Left ventricle myocardium inferior (tissue), 1 donor: ENCODE measurements at regions not wholly inside any gene's neighbourhood (a gene's known extent, or its start where the extent isn't known, plus 50 kb on each side); places are given as distances from the start of the nearest gene placed in this dataset.

Experiments used
- DNase-seq: peaks from one replicate; pipeline ENCODE4 v3.0.0-alpha.2; 2020
- H3K27ac ChIP-seq: fragments of 200-600 bp; replicated peaks from 2 replicates; pipeline ENCODE4 v1.8.0; 2021
- H3K27me3 ChIP-seq: fragments of 200-600 bp; 2 replicates; pipeline ENCODE4 v1.8.0; 2021; ENCODE audit warnings: low read depth
- H3K36me3 ChIP-seq: fragments of 200-600 bp; 2 replicates; pipeline ENCODE4 v1.8.0; 2021
- H3K4me1 ChIP-seq: fragments of 200-600 bp; 2 replicates; pipeline ENCODE4 v1.8.0; 2021
- H3K4me3 ChIP-seq: fragments of 200-600 bp; 2 replicates; pipeline ENCODE4 v1.8.0; 2021; ENCODE audit warnings: mild to moderate bottlenecking, moderate library complexity
- H3K9me3 ChIP-seq: fragments of 200-600 bp; replicated peaks from 2 replicates; pipeline ENCODE4 v1.8.0; 2021
- intact Hi-C: fragments of 100-400 bp; cut with micrococcal nuclease; formaldehyde crosslinking; loops from one replicate; pipeline ENCODE4 v1.11.0; 2022
- TF ChIP-seq, protein P1 (sequence below): fragments of 200-600 bp; IDR thresholded peaks from 2 replicates; pipeline ENCODE4 v1.8.0; 2021; ENCODE audit warnings: antibody characterized with exemption, mild to moderate bottlenecking, borderline replicate concordance
- donor health status: DM: no; HTN: yes; CAD: no; lungs with severe emphysema.

DNA sequence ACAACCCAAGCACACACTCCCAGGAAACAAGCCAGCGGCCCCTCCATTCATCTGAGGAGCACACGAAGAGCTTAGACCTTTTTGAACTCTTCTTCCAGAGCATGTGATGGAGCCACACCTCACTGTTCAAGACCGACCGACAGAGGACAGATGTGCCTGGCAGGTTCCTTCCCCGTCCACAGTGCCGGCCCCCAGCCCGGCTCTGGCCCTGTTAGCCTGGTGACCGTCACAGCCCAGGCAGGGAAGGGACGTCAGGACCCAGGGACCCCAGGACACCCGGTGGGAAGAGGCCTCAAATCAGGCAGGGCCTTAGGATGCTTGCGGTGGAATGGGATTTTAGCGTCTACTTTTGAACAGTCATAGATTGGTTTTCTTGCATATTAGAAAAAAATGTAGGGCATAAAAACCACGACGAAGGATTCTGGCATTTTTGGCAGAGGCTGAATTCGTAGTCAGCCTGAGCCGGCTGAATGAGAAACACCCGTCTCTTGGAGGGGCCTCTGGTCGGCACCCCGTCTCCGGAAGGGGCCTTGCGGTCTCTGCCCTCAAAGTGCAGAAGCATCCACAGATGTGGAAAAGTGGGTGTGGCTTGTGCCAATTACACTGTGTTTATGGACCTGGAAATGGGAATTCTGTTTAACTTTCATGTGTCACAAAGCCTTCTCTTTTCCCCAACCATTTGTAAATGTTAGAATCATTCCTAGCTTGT lies 79.3 kb downstream of the SIK1 start:
- no peak overlapping the region for H3K4me3 ChIP-seq
- TF ChIP-seq, protein P1, sequence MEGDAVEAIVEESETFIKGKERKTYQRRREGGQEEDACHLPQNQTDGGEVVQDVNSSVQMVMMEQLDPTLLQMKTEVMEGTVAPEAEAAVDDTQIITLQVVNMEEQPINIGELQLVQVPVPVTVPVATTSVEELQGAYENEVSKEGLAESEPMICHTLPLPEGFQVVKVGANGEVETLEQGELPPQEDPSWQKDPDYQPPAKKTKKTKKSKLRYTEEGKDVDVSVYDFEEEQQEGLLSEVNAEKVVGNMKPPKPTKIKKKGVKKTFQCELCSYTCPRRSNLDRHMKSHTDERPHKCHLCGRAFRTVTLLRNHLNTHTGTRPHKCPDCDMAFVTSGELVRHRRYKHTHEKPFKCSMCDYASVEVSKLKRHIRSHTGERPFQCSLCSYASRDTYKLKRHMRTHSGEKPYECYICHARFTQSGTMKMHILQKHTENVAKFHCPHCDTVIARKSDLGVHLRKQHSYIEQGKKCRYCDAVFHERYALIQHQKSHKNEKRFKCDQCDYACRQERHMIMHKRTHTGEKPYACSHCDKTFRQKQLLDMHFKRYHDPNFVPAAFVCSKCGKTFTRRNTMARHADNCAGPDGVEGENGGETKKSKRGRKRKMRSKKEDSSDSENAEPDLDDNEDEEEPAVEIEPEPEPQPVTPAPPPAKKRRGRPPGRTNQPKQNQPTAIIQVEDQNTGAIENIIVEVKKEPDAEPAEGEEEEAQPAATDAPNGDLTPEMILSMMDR = no peak
- intact Hi-C loops = no loop called here
- no peak for DNase-seq
- no peaks in the 10 kb centered on the region for H3K36me3 ChIP-seq
- H3K27ac ChIP-seq = peak overlapping the region; percentile 77
- H3K4me1 ChIP-seq = peaks cover 19% of the 10 kb centered on the region
- no peaks in the 10 kb centered on the region for H3K27me3 ChIP-seq
- no peaks in the 10 kb centered on the region for H3K9me3 ChIP-seq

DNA sequence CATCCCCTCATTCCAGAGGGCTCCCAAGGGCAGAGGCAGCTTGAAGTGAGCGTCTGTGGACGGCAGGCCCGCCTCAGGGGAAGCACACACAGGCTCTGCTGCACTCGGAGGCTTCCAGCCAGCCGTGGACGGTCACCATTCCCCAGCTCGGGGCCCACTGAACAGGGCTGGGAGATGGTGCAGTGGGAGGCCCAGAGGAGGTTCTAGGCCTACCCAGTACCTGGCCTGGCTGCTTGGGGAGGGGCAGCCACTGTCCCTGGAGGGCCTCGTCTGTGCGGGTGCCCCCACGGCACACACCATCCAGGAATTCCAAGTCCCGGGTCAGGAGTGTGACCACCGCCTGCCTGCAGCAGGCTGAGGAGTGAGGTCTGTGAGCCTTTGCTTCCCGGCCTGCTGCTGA lies 80.4 kb downstream of the SIK1 start:
- DNase-seq = no peak
- Histone ChIP-seq H3K27me3 (no peaks in the 10 kb centered on the region), H3K9me3 (no peaks in the 10 kb centered on the region), H3K4me3 (no peak overlapping the region), H3K4me1 (peaks cover 23% of the 10 kb centered on the region), H3K36me3 (no peaks in the 10 kb centered on the region), H3K27ac (no peak overlapping the region)
- TF ChIP-seq, protein P1 = no peak
- intact Hi-C loops = no loop called here

GRCh38 chr21:43345746-43346409 lies 81.1 kb downstream of the SIK1 start:
- intact Hi-C loops = no loop called here
- Histone ChIP-seq H3K4me1 (peaks cover 30% of the 10 kb centered on the region), H3K4me3 (no peak overlapping the region), H3K27ac (no peak overlapping the region), H3K36me3 (no peaks in the 10 kb centered on the region), H3K9me3 (no peaks in the 10 kb centered on the region), H3K27me3 (no peaks in the 10 kb centered on the region)
- DNase-seq = no peak
- TF ChIP-seq, protein P1 = no peak

DNA sequence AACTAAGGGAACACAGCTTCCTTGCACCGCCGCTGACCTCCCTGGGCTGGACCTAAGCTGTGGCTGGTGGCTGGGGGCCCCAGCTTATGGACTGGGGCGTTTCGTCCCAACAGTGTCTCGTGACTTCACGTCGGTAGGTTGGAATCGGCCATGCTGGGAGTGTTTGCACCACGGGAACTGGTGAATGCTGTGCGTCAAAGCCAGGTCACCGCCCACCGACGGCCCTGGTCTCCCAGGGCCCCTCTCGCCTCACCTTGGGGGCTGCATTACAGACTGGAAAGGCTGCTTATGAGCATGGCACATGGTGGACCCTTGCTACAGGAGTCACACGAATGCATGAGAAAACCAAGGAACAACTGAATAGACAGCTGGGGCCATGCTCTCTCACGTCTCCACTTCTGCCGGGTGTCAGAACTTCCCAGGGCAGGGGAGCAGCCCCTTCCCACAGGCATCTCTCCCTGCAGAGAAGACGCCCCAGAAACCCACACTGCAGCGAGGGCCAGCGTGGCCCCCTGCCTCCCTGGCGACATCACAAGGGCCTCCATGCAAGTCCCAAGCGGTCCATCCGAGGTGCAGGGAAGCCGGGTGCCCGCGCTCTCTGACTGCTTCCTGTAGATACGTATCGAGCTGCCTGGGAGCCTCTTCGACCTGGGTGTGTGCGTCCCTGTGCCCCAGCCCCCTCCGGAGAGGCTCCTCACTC lies 81.7 kb downstream of the SIK1 start:
- Histone ChIP-seq H3K4me3 (no peak overlapping the region), H3K4me1 (peaks cover 37% of the 10 kb centered on the region), H3K36me3 (no peaks in the 10 kb centered on the region), H3K27me3 (no peaks in the 10 kb centered on the region), H3K27ac (no peak overlapping the region), H3K9me3 (no peaks in the 10 kb centered on the region)
- intact Hi-C loops = no loop called here
- TF ChIP-seq, protein P1 = no peak
- DNase-seq = no peak

GRCh38 chr21:43343992-43344886 lies 82.7 kb downstream of the SIK1 start:
- Histone ChIP-seq H3K4me3 (no peak overlapping the region), H3K4me1 (peaks cover 42% of the 10 kb centered on the region), H3K27ac (no peak overlapping the region), H3K36me3 (no peaks in the 10 kb centered on the region), H3K27me3 (no peaks in the 10 kb centered on the region), H3K9me3 (no peaks in the 10 kb centered on the region)
- TF ChIP-seq, protein P1 = no peak
- no peak for DNase-seq
- intact Hi-C loops = no loop called here
